ENCODE measurements at regions not wholly inside any gene's neighbourhood (a gene's known extent, or its start where the extent isn't known, plus 50 kb on each side); places are given as distances from the start of the nearest gene placed in this dataset.

- DNase-seq, result no peak
Measured at GRCh38 chr17:63134867-63135266, 168.8 kb downstream of the TANC2 start.

GRCh38 chr17:63136369-63137012 lies 170.5 kb downstream of the TANC2 start:
- no peak for DNase-seq

GRCh38 chr17:63137163-63137562 lies 171.1 kb downstream of the TANC2 start:
- no peak for DNase-seq

- no peak for DNase-seq
Measured at GRCh38 chr17:63138713-63139112, 172.7 kb downstream of the TANC2 start.

DNA sequence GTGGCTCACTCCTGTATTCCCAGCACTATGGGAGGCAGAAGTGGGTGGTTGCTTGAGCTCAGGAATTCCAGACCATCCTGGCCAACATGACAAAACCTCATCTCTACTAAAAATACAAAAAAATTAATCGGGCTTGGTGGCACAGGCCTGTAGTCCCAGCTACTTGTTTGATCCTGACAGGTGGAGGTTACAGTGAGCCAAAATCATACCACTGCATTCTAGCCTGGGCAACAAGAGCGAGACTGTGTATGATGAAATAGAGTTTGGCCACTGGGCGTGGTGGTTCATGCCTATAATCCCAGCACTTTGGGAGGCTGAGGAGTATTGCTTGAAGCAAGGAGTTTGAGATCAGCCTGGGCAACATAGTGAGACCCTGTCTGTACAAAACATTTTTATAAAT lies 173.3 kb downstream of the TANC2 start:
- no peak for DNase-seq

GRCh38 chr17:63140255-63140654 lies 174.2 kb downstream of the TANC2 start:
- peak; percentile 15 for DNase-seq

DNA sequence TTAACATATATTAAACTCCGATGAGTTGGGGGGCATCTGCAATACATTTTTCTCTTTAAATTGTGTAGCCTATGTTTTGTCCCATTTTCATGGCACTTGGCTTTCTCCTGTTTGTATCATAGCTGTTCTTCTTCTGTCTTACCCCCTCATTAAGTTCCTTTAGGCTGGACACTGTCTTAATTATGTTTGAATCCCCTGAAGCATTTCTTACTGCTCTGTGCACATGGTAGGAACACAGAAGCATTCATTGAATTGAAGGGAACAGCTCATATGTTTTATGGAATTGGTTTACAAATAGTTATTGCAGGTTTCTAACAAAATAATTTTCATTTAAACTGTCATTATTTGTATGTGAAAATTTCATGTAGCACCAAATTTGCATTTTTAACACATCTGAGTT lies 176.8 kb downstream of the TANC2 start:
- DNase-seq, result no peak

DNA sequence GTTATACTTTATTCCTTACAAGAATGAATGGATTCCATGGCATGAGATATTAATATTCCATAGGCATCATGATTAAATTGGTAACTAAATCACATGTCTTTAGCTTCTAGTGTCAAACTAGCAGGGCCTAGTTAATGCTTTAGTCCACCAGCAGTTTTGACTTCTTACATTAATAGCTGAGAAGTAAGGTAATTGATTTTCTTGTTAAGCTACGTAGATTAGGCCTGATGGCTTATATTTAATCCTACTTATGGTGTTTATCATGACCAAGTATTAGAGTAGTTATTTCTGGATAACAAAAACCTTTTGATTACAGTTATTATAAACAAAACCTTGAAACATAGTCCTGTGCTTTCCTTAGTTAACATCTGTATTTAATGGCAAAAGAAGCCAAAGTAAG lies 184.5 kb downstream of the TANC2 start:
- DNase-seq, result no peak

DNA sequence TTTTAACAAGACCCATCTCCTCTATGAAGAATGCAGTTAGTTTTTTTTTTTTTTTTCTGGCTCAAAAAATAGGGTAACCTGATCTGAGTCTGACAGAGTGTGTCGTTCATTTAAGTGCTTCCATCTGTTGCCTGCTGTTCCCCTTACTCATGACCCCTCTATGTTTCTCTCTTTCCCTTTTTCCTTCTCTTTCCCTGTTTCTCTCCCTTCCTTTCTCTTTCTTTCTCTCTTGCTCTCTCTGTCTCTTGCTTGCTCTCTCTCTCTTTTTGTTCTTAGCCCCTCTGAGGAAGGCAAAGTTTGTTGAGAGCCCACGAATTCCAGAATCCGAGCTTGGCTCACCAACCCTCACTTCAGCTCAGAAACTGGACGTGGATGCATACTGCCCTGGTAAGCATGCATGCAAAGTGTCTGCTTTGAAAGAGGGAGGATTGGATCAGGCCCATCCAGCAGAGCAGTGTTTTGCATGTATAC lies 185.0 kb downstream of the TANC2 start:
- no peak for DNase-seq

GRCh38 chr17:63151941-63152523 lies 186.0 kb downstream of the TANC2 start:
- no peak for DNase-seq

DNA sequence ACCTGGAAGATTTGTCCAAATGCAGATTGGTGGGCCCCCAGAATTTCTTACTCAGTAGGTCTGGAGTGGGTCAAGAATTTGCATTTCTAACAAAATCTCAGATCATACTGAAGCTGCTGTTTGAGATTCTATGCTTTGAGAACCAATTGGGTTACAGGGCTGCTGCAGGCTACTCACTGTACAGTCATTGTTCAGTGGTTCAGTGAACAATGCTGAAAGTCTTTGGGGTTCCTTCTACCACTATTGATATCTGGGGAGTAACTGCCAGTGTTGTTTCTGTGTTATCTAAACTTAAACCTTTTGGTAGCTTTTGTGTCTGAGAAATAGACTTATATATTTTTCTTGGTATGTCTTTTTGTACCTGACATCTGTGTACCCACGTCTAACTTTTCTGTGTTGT lies 187.5 kb downstream of the TANC2 start:
- no peak for DNase-seq

DNA sequence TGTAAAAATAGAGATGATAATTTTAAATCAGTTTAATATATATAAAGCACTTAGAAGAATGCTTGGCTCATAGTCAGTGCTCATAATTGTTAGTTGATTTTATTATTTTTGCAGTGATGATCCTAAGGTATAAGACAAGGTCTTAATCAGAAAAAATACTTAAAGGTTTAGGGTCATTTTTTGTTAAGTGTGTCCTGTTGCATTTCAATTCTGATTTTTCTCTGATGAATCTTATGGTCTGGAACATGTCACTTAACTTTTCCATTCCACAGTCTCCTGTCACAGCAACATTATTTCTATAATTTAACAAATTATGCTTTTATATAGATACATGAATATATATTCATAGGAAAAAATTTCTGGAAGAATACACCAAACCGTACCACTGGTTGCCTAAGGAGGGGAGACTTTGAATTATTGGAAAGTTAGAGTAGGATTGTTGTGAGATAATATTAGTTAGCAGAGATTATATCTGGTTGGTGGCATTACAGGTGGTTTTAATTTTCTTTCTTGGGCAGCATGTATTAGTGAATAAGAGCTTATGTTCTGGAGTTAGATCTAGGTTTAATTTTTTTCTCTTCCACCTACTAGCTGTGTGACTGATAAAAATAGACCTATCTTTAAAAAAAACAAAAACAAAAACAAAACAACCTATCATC lies 188.7 kb downstream of the TANC2 start:
- DNase-seq, result no peak

GRCh38 chr17:63156986-63157385 lies 191.0 kb downstream of the TANC2 start:
- DNase-seq, result no peak

DNA sequence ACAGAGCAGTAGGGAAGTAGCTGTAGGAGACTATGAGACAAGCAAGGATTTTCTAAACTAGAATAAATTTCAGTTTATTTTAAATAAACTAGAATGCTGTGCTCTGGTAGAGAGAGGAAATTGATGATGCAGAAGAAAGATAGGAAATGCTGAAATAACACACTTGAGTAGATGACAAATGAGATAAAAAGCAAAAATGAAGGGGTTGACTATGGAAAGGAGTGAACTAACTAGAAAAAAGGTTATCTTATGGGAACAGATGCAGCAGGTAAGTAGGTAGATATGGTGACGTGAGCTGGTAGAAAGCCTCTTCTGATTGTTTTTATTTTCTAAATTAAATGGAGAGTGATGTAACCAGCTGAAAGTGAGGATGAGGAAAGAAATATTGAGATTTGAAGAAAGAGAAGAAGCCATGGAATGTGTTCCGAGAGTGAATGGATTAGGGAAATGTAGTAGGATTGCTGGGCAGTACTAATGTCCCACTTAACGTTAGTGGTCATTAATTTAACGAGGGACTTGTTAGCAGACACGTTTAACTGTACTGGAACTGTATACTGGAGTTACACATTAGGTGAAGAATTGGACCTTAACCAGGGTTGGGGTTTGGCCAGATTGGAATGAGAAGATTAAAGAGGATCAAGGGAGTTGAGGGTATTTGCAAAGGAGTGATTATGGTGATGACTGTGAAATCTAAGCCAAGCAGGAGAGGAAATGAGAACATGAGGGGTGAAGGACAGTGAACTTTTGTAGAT lies 196.5 kb downstream of the TANC2 start:
- DNase-seq, result no peak

DNA sequence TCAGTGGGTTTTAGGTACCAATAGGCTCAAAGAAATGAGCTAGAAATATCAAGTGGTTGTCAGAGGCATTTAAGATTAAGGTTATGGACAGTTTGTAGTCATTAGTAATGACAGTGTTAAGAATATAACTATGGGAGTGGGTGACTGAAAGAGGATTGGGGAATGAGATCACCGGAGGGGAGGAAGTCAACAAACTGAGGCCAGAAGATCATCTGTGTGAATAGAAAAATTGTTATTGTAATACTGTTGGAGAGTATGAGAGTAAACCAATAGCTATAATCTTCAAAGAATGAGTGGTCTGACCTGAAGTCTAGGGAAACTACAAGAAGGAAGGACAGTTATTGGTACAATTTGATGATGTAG lies 197.1 kb downstream of the TANC2 start:
- DNase-seq, result no peak

DNA sequence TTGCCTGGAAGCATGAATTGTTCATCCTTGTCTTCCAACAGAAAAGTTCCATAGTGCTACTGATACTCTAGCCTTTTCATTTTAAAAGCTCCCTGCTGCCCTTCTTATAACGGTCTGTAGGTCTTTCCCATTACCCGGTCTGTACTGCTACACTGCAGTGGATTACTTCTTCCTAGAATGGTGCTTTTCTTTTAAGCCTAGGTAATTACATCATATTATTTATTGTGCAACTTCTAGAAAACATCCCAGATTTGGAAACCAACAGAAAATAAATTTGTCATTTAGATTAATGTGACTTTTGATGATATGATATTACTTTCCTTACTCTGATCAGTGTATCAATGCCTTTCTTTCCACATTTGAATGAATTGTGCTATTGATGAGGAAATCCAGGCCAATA lies 199.4 kb downstream of the TANC2 start:
- DNase-seq, result no peak

- DNase-seq, result no peak
Measured at GRCh38 chr17:63170795-63171194, 204.8 kb downstream of the TANC2 start.

GRCh38 chr17:63171428-63172393 lies 205.7 kb downstream of the TANC2 start:
- no peak for DNase-seq

DNA sequence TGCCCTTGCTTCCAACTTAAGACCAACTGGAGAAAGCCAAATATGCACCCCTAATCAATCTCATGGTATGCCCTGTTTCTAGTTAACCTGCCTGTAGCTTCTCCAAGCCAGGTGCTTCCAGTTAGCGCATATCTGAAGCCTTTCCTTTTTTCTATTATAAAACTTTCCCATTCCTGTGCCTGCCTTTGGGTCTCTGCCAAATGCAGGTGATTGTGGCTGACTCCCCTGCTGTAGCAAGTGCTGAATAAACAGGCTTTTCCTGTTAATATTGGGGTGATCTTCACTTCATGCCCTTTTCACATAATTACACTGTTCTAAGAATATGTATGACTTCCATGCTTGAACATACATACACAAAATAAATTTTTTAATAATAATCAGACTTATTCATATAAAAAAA lies 207.4 kb downstream of the TANC2 start:
- no peak for DNase-seq

DNA sequence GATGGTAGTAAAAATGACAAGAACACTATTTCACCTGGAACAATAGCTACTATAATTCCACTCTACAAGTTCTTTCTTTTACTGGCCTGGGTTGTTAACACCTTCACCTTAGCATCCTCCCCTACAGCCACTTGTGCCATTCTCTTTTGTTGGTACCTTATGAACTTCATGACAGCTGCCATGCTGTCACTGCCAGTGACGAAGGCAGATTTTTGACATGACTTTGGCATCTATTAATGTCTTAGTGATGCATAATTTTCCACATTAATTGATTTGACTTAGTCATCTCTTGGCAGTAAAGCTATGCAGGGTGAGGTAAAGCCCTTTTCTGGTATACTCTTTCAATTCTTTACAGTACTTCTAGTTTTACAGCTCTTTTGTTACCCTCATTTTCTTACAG lies 207.9 kb downstream of the TANC2 start:
- no peak for DNase-seq

GRCh38 chr17:63178530-63178929 lies 212.5 kb downstream of the TANC2 start:
- DNase-seq, result no peak

DNA sequence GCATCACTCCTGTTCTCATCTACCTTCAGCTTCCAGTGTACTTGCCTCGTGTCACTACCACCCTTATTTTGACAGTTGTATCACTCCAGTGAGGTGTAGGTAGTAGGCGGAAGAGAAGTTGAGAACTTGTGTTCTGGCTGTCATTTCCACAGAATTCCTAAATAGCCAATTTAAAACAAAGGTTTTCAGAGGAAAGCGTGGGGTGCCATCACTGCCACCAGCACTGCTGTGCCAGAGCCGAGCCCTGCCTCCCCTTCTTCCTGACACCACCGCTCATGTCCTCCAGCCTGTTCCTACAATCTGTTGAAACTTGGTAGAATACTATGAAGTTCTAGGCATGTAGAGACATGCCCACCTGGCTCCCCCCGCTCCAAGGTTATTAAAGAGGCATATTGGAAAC lies 215.8 kb downstream of the TANC2 start:
- DNase-seq, result no peak

DNA sequence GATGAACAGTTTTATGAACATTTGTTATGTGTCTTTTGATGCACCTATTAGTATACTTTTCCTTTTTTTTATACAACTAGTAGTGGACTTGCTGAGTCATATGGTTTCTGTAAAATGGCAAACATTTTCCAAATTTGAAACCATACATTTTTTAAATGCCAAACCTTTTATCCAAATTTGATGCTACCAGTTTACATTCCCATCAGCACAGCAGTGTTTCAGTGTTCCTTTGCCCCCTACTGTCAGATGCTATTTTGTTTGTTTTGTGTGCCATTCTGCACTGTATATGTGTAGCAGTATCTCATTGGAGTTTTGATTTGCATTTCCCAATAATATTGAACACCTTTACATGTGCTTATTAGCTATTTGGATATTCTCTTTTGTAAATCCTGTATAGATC lies 219.4 kb downstream of the TANC2 start:
- DNase-seq, result no peak
